NCI-H2081 treated with DMSO at 0.1 percent for 48 hours (cell line): ENCODE measurements at regions not wholly inside any gene's neighbourhood (a gene's known extent, or its start where the extent isn't known, plus 50 kb on each side); places are given as distances from the start of the nearest gene placed in this dataset.
"Not testable (repeated sequence)": the region's sequence is repeated elsewhere in the genome, so short reads cannot be mapped to it uniquely, and the experiment has no call there.

Experiments
- DNase-seq: peaks from one replicate; lab custom pipeline; 2025; lab: John Stamatoyannopoulos, UW

DNA sequence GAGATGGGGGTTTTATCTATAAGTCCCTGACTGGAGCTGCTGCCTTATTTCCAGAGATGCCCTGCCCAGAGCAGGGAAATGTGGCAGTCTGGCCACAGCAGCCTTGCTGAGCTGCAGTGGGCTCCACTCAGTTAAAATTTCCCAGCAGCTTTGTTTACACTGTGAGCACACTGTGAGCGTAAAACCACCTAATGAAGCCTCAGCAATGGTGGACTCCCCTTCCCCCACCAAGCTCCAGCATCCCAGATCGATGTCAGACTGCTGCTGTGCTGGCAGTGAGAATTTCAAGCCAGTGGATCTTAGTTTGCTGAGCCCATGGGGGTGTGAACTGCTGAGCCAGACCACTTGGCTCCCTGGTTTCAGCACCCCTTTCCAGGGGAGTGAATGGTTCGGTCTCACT, 208.7 kb upstream of the RAI14 start:
- DNase-seq: no peak

DNA sequence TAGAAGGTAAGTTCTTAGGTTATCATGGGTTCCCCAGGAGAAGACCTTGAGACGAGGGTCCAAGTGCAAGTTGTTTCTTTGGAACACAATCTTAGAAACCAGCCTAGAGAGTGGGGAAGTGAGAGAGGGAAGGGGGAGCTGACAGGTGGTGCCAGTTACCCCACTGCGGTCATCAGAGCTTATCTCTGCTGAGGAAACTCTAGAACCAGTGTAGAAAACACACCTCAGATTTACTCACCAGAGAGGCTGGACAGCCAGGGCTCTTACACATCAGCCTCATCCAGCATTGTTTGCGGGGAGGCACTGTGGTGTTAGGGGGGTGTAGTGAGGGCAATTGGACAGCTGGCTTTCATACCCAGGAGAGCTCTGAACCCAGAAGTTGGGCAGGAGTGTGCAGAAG, 206.5 kb upstream of the RAI14 start:
- no peak for DNase-seq

DNA sequence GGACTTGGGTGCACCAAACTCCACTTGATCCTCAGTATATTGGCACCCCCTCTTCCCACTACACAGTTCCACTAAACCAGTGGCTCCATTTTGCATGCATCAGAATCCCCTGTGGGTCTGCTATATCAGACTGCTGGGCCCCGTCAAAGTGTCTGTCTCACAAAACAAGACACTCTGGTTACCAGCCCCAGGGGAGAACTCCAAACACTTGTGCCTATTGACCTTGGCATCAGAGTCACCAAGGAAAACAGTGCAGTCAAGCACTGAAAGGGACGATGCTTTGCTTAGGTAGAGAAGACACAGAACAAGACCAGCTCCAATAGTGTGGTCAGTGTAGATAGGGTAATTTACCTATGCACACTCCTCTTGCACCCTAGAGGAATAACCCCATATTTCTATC, 205.8 kb upstream of the RAI14 start:
- DNase-seq: no peak

DNA sequence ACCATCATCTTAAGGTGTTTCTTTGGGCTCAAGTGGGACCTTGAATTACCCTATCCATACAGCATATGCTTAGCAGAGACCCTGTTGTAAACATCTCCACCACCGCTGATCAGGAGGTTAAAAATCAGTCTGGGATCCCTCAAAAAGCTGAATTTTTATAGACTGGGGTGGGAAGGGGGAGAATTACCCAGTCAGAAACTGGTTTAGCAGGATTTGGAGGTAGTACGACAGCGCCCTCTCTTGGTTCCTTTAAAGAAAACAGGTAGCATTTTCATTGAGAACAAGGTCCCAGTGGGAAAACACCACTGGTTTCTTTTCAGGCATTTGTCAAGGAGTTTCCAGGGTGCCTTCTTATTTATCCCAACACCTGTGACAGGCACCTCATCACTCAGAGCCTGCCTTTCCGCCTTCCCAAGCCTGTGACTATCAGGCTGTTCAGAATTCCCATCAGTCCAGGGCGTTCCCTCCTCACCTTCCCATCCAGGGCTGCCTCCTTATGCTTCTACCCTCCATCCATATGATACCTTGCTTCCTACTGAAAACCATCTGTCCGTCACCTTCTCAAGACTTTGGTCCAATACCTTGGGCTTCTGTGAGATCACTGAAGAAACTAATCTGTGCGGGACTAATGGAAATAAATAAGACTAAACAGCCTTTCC, 203.8 kb upstream of the RAI14 start:
- peak; percentile 47 for DNase-seq

DNA sequence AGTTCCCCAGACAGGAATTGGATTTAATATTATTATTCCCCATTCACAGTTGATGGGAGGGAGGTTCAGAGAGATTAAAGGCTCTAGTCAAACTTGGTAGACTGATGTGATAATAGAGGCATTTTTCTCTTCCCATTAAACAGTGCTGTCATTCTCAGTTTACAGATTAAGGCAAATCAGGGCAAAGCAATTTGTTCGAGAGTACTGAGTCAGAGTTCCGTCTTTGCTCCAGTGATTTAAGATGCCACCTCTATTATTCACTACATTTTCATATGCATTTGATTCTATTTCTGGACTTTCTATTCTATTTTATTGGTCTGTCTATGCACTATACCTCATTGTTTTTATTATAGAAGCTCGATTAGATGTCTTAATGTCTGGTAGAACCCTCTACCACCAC, 201.0 kb upstream of the RAI14 start:
- DNase-seq: no peak

DNA sequence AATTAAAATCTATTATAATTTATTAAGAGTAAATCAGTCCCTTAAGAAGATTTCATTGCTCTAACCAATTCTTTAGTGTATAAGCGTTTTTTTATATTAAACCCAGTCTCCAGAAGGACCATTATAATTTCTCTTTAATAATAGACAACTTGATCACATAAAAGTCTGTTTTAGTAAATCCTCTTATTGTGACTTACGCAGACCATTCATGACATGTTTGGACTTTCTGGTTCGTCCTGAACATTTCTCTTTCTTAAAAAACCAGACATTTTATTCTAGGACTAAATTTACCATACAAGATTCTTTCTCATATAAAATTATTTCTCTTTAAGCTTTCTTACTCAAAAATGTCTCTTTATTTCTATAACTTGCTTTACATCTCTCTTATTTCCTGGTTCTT, 196.2 kb upstream of the RAI14 start:
- DNase-seq: no peak

DNA sequence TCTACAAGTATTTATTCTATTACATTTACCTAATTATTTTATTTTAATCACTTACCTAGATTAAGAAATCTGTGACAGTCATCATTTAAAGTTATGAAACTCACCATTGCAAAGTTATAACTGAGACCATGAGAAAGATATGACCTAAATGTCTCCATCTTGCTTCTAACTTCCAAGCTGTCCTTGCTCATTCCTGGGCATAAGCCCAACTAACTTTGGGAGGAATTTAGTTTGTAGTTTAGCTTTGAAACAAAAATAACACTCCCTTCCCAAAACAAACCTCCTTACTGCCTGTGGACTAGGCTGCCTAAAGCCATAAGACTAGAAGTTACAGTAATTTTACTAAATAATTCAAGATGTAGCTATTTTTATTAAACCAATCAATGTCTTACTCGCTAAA, 195.6 kb upstream of the RAI14 start:
- no peak for DNase-seq

DNA sequence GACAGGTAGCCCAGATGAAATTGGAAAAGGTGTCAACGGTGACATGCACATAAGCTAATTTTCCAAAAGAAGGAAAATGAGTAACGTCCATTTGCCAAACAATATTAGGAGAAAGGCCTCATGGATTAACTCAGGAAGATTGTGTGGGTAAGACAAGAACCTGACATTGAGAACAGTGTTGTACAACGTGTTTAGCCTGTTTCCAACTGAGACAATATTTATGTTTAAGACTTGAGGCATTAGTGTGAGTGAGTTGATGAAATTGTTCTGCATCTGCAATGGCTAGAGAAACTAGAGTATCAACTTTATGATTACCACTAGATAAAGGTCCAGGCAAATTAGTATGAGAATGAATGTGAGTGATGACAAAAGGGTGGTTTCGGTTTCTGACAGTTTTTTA, 191.3 kb upstream of the RAI14 start:
- DNase-seq: no peak

DNA sequence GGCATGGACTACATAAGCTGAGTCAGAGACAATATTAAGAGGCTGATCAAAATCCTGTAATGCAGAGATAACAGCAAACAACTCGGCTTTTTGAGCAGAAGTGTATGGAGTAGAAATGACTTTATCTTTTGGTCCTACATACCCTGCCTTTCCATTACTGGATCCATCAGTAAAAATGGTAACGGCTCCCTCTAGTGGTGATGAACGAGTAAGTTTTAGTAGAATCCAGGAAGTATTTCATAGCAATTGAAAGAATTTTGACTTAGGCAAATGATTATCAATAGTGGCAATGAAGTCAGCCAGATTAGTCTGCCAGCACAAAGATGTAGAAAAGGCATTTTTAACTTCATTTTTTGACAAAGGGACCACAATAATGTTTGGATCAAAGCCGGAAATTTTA, 190.8 kb upstream of the RAI14 start:
- peak; percentile 61 for DNase-seq

DNA sequence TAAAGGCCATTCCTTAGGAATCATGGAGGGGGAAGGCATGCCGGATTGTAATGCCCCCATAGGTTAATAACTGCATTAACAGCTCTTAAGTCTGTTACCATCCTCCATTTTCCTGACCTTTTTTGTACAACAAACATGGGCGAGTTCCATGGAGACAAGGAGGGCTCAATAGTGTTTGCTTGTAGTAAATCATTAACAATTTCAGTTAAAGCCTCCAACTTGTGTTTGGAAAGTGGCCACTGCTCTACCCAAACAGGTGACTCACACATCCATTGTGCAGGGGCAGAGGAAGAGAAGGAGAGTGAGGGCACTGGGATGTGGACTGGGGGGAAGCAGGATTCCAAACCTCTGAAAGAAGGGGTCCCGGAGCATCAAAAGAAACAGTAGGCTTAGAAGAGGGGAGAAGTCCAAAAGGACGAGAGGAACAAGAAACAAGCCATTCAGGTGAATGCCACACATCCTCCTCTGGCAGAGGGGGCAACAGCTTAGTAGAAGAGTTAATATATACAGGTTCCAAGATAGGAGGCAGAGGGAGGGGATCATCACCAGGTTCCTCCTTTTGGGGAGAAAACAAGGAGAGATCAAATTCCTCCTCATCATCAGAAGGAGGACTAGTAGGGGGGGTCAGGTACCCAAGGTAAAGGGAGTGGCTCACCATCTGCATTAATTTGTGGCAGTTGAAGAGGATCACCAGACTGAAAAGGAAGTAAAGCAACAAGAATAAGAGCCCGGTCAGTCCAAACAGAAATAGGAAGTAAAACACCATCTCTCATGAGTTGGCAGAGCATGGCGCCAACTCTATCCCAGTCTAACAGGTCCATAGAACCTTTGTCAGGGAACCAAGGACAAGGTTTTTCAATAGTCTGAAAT, 189.4 kb upstream of the RAI14 start:
- DNase-seq: not testable (repeated sequence)

DNA sequence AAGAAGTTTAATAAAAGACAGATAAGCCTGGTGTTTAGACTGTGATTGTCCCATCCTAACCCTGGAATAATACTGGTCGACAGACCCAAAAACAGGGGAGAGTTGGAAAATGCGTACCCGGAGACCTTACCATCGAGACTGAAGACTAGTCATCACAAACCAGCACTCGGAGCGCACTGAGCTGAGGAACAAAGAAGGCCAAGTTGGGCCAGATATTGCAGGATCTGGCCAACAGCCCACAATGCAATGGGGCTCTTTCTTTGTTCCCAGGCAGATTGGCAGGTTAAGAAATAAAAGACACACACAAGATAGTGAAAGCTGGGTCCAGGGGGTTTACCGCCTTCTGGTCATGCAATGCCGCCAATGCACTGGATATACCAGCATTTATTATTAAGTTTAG, 188.7 kb upstream of the RAI14 start:
- DNase-seq: no peak

DNA sequence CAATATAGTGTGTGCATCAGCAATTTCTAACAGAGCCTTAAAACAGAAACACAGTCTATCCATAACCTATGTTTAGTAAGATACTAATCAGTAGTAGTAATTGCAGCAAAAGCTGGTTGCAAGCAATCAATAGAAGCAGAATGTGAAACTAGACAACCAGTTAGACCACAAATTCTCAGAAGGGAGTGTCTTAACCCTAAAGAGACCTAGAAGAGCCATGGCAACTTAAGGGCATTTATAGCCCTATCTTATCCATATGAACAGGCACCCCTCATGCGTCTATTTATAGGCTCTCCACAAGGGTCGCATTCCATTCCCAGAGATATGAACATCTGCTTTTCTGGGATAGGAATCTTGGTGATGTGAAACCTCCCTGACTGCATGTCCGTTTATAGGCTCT, 188.1 kb upstream of the RAI14 start:
- not testable (repeated sequence) for DNase-seq

DNA sequence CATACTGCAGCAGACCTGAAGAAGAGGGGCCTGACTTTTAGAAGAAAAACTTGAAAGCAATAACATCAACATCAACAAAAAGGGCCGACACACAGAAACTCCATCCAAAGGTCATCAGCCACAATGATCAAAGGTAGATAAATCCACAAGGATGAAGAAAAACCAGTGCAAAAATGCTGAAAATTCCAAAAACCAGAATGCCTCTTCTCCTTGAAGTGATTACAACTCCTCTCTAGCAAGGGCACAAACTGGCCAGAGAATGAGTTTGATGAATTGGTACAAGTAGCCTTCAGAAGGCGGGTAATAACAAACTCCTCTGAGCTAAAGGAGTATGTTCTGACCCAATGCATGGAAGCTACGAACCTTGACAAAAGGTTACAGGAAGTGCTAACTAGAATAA, 186.2 kb upstream of the RAI14 start:
- no peak for DNase-seq

DNA sequence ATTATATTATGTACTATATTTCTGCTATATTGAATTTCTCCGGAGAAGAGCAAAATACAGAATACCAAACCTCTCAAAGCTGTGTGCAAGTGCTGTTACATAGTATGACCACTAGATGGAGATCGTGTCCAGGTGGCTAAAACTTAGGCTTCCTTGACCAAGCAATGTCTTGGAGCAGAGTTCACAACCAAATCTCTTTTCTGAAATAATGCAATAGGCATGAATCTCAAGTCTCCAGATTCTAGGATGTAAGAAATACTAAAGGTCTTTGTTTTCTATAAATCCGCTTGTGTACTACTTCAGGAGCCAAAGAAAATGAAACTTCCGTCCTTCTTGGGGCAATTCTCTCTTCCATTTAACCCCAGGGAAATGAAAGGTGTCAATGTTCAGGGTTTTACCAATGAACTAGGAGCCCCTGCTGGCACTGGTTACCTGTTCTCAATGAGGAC, 181.5 kb upstream of the RAI14 start:
- peak; percentile 64 for DNase-seq

DNA sequence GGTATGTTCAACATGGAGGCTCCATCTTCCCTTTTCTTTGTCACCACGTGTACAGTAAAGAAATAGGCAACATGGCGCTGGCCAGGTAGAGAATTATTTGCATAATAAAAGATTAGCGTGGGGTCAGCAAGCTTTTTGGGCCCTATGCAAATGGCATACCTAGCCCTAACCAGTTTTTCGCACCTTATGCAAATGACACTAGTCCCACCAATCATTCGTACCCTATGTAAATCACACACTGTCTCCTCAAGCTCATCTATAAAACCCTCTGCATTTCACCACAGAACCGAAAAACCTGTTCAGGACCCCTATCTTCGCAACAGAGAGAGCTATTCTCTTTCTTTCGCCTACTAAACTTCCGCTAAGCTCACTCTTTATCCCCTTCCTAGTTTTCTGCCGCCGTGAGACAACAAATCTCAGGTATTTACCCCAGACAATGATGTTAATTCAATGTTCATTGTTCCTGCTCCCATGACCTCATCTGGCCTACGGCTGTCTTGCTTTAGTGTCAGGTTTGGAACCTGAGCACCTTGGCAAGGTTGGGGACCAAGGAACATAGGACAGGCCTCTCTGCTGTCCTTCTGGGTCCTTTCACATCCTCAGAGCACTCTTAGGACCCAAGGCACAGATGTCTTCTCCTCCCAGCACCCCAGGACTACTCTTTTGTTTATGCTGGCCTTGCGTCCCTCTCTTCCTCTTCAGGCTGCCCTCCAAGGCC, 180.7 kb upstream of the RAI14 start:
- no peak for DNase-seq

DNA sequence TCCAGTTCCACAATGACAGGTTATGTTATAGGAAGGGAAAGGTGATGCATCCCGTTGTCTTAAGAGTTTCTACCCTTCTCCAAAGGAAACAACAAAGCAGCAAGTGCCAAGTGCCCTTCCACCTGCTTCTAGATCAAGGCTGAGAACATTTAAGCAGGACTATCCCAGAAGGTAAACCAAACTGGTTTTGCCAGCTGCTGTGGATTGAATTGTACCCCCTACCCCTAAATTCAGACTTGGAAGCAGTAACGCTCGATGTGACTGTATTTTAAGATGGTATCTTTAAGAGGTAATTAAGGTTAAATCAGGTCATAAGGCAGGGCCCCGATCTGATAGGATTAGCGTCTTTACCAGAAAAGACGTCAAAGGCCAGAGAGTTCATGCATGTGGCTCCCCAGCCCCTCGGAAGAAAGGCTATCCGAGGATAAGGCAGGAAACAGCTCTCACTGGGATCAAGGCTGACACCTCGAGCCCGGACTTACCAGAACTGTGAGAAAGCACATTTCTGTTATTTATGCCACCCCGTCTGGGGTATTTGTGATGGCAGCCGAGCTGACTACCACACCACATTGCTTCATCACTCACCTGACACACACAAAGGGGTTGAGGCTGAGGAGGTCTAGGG, 179.1 kb upstream of the RAI14 start:
- no peak for DNase-seq

DNA sequence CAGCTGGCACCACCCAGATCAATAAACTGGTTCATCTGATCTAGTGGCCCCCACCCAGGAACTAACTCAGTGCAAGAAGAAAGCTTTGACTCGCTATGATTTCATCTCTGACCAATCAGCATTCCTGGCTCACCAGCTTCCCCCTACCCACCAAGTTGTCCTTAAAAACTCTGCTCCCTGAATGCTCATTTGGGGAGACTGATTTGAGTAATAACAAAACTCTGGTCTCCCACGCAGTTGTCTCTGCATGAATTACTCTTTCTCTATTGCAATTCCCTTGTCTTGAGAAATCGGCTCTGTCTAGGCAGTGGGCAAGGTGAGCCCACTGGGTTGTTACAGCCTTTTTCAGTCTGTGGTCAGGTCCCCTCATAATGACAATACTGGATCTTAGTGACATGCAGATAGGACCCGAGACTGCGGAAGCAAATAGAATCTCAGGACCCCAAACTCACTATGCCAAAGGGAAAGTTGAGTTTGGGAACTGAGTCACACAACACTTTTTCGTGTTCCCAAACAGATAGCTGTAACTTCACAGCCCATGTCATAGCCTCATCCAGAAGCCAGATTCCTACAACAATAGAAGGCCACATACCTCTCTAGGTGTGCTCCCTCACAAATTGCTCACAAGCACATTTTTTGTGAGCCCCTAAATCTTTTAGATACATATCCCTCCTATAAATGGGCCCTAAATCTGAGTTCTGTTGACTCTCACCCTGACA, 175.2 kb upstream of the RAI14 start:
- DNase-seq: no peak

DNA sequence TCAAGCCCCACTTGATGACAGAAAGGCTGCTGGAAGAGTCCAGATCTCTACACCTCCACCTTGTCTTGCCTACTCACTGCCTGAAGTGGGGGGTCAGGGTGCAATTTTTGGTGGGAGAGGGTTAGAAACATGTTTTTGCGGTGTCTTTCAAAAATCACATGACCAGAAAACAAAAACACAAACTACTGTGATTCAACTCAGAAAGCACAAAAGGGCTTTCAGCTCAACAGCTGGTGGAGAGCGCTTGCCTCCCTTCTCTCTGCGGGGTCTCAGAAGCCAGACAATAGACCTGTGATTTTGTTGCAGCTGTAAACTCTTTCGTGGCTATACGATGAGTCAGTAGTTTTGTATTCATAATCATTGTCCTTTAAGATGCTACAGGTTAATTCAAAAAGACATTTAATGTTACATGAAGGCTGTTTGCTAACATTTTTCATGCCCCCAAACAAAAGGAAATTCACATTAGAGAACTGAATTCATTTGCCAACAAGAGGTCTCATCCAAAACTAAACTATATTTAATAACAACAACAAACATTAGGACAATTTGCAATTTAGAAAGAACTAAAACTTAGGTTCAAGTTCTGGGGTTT, 172.6 kb upstream of the RAI14 start:
- no peak for DNase-seq

DNA sequence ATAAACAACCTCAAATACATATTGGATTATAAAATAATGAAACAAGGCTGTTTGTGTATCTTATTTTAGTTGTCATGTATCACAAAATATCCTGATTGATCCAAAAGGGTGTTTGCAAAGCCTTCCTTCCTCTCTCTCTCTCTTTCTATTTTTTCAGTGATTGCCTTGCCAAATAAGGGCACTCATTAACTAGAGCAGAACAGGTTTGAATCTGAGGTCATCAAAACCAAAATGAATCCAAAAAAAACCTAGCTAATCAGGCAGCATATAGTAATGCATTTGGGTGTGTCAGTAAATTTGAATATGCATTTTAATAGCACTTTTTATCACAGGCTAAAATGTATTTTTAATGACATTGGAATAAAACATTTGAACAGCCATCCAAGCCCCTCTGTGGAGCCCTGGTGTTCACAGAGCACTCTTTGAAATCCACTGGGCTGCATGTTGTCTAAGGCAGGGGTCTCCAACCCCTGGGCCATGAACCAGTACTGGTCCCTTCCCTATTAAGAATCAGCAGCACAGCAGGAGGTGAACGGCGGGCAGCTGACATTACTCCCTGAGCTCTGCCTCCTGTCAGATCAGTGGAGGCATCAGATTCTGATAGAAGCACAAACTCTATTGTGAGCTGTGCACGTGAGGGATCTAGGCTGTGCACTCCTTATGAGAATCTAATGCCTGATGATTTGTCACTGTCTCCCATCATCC, 171.8 kb upstream of the RAI14 start:
- no peak for DNase-seq

DNA sequence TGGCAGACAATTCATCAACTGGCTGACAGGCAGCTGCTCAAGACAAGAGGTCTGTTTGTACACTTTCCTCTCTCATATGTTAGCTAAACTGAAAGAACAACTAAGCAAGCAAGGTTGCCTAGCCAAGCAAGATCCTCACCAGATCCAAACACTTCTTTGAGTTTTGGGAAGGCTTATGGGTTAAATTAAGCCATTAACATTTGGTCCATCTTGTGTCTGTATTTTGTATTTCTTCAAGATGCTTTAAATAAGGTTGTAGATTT, 170.4 kb upstream of the RAI14 start:
- DNase-seq: no peak
